GM10266 (cell line): ENCODE measurements at regions not wholly inside any gene's neighbourhood (a gene's known extent, or its start where the extent isn't known, plus 50 kb on each side); places are given as distances from the start of the nearest gene placed in this dataset.

Source experiments
- DNase-seq: peaks from one replicate; pipeline ENCODE4 v3.0.0; 2012; ENCODE audit errors: extremely low spot score
- CTCF ChIP-seq: IDR thresholded peaks from 2 replicates; pipeline ENCODE4 v1.5.1; 2012; ENCODE audit warnings: mild to moderate bottlenecking, low read depth; ENCODE audit not compliant: control insufficient read depth, insufficient read depth; ENCODE audit errors: missing control alignments

- DNase-seq, result no peak
- TF ChIP-seq CTCF, result no peak
Observed at GRCh38 chr3:180275176-180275575, 238.4 kb upstream of the PEX5L start.

DNA sequence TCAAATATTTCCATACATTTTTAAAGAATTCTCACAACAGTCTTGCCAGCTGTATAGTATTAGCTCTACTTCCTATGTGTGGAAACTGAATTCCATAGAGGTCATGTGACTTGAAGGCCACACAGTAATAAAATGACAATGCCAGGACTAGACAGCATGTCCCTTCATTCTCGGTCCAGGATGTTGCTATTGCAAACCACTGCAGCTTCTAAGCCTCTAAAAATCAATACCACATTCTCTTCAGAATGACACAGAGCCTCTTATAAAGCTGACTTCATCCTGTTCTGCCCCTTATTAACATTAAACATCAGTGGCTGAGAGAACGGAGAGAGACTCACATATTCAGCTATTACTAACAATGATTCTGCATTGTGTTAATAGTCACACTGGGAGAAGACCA is 240.3 kb upstream of the PEX5L start:
- no peak for TF ChIP-seq CTCF
- no peak for DNase-seq

DNA sequence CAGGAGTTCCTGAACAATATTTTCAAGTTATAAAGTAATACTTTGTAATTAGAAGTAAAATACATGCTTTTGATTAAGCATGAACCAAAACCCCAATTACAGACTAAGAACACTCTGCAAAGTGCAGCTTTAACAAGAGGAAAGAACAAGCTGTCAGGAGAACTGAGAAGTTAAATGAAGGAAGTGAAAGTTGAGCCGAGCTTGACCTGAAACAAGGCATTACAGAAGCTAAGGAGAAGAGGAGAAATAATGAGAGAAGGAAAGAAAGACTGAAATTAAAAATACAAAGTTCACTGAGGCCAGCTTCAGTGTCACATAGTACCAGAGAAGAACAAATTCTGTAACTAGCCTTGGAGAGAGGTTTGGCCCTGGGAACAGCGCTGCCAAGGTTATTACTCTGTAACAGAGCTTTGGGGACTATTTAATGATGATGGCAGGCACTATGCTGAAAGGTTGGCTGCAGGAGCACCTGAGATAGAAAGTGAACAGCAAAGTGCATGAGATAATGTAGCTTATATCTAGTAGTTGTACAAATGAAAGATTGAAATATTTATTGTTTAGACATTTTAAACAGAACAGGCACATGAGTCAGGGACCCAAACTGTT is 241.9 kb upstream of the PEX5L start:
- peak; percentile 51 for DNase-seq
- no peak for TF ChIP-seq CTCF

DNA sequence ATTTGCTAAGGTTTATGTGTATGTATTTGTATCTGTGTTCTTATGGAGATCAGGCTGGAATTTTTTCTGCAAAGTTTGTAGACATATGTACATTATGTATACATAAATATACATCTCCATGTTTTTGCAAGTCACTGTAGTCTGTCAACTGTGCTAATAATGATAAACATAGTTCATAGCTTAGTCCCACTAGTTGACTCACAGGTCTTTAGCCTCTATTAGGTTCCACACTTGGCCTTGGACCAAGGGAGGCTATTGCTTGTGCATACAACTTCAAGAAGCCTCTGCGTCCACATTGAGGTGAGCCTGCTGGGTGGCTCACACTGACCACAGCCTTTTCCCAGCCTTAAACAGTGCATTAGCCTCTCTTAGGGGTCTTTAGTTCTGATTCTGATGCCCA is 243.8 kb upstream of the PEX5L start:
- no peak for DNase-seq
- TF ChIP-seq CTCF, result no peak

DNA sequence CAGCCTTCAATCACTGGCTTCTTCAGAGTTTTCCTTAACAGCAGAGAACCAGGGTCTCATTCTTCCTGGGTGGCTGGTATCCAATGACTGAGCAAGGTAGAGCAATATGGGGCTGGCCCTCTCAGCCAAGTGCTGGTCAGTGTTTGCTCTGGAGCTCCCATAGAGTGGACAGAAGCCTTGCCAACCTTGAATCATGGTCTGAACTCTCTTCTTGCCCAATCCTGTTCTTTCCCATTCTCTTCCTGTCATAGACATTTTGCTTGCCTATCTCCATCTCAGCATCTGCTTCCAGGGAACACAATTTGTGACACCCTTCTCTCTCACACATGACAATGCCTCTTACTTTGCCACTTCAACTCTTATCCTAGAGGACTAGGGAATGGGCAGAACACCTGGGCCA is 245.6 kb upstream of the PEX5L start:
- no peak for DNase-seq
- TF ChIP-seq CTCF, result no peak

GRCh38 chr3:180283251-180283650 is 246.5 kb upstream of the PEX5L start:
- no peak for DNase-seq
- no peak for TF ChIP-seq CTCF

DNA sequence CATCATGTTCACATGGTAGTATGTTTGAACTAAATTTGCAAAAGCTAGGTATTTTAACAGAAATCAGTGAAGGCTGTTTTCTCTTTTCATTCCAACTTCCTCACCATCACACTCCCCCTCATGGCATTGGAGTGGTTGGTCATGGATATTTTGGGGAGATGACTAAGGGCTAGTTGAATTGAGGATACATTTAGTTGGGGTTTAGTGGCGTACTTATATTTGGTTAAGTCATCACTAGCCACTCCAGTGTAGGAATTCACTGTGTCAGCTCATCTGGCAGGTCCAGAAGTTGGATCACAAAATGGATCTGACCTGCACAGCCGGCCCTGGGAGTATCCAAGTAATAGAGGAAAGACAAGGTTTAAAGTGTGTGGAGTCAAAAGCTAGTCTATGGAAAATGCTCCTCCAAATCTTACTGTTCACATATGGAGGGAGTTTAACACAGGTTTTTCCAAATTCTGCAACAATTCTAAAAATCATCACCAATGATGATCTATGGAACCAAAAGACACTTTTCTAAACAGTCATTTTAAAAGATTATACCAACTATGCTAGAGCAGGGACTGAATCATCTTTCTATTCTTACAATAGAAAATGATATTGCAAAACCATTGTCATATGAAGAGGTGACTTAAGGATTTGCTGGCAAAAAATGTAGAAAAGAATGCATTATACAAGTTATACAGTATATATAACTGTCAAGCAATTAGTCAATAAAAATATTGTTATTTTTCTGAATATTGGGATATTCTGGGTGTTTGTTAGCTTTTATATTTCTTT is 247.8 kb upstream of the PEX5L start:
- no peak for DNase-seq

More for the DNA sequence above, 247.8 kb upstream of the PEX5L start:
- TF ChIP-seq CTCF, result no peak
